AG10803 (cell line): ENCODE measurements at regions not wholly inside any gene's neighbourhood (a gene's known extent, or its start where the extent isn't known, plus 50 kb on each side); places are given as distances from the start of the nearest gene placed in this dataset.

ENCODE experiments used
- DNase-seq: peaks from one replicate; pipeline ENCODE4 v3.0.0; 2010; ENCODE audit warnings: low read depth
- H3K4me3 ChIP-seq: 2 replicates; pipeline ENCODE4 v1.5.1; 2011; ENCODE audit warnings: mild to moderate bottlenecking, low read length, control low read depth
- CTCF ChIP-seq: conservative IDR thresholded peaks from 2 replicates; pipeline ENCODE4 v1.5.1; 2011; ENCODE audit warnings: mild to moderate bottlenecking, low read length, control low read depth, inconsistent platforms

- no peak for TF ChIP-seq CTCF
- DNase-seq, result peak; percentile 43
- no peak overlapping the region for H3K4me3 ChIP-seq
Observed at GRCh38 chr4:110675426-110675825, 52.5 kb upstream of the PITX2 start.

GRCh38 chr4:110676241-110676640, 53.4 kb upstream of the PITX2 start:
- peak; percentile 18 for DNase-seq
- no peak for TF ChIP-seq CTCF
- no peak overlapping the region for H3K4me3 ChIP-seq

GRCh38 chr4:110678517-110679227, 55.8 kb upstream of the PITX2 start:
- H3K4me3 ChIP-seq, result no peak overlapping the region
- no peak for TF ChIP-seq CTCF
- DNase-seq, result no peak

GRCh38 chr4:110680265-110680664, 57.4 kb upstream of the PITX2 start:
- no peak for DNase-seq
- TF ChIP-seq CTCF, result no peak
- no peak overlapping the region for H3K4me3 ChIP-seq

- no peak for TF ChIP-seq CTCF
- no peak overlapping the region for H3K4me3 ChIP-seq
- peak; percentile 56 for DNase-seq
Observed at GRCh38 chr4:110681381-110681780, 58.5 kb upstream of the PITX2 start.

- DNase-seq, result peak; percentile 70
- no peak for TF ChIP-seq CTCF
- no peak overlapping the region for H3K4me3 ChIP-seq
Observed at GRCh38 chr4:110682311-110682710, 59.4 kb upstream of the PITX2 start.

- no peak for DNase-seq
- TF ChIP-seq CTCF, result no peak
- H3K4me3 ChIP-seq, result no peak overlapping the region
Observed at GRCh38 chr4:110683601-110684000, 60.7 kb upstream of the PITX2 start.
